IPS DF 19.7 (cell line): ENCODE measurements at regions not wholly inside any gene's neighbourhood (a gene's known extent, or its start where the extent isn't known, plus 50 kb on each side); places are given as distances from the start of the nearest gene placed in this dataset.
"Not testable (repeated sequence)": the region's sequence is repeated elsewhere in the genome, so short reads cannot be mapped to it uniquely, and the experiment has no call there.

ENCODE experiments used
- DNase-seq: peaks from one replicate; pipeline ENCODE4 v3.0.0-alpha.2; 2013; ENCODE audit warnings: low read depth, low spot score

DNA sequence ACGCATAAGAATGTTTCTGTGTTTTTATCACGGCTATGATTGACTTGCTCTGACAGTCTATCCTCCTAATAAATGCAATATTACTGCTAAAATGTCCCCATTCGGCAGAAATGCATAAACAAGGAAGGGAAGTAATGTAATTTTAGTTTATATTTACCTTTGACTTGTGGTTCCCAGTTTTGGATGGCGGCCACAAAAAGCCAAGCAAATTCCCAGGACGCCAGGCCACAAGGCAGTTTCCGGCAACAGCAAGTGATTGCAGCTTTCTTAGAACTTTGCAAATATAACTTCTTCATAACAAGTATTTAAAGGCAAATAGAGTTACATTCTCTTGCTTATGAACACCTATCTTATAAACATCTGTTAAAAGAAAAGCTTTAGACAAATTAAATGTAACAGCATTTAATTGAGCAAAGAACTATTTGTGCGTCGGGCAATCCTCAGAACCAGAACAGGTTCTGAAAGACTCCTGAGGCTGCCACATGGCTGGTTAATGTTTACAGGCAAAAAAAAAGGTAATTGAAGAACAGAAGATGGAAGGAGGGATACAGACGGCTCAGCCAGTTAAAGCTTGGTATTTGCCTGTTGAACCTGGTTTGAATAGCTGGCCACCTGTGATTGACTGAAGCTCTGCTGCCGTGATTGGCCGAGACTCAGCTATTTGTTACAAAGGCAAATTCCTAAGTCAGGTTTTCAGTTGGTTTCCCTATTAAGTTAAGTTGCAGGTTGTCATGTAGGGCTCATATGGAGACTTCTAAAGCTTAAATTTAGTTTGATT, 80.8 kb downstream of the C21orf91 start:
- DNase-seq, result no peak

DNA sequence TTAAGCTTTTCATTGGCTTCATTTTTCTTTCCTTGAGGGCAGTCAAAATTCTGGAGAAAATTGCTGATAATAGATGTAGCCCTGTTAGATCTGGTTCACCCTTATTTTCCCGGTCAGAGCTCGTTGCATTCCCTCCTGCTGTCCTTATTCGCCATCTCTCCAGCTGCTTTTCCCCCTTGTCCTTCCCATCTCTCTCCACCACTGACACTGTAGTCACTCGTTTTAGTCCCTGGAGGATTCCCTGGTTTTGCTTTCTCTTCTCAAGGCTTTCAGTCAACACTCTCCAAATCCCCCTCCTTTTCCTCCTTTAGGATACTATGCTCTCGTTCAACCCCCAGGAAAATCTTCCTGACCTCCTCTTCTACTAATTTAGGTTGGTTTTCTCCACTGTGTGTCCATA, 83.1 kb downstream of the C21orf91 start:
- DNase-seq, result no peak

GRCh38 chr21:17733209-17733608, 85.9 kb downstream of the C21orf91 start:
- no peak for DNase-seq

DNA sequence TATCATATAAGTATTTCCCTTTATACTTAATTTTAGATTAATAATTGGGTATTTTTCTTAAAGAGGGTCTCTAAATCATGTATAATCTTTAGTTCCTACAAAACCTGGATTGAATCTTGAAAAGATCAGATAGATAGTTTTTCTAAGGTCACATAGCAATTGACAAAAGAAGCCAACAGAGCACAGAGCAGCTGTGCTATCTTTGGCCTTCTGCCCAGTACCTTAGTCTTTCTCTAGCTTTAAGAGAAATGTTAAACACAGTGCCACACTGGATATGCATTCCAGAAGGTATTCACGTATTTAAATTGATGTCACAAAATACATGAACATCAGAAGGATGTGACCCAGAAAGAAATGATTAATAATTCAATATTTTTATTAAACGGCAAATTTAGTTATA, 86.8 kb downstream of the C21orf91 start:
- no peak for DNase-seq

GRCh38 chr21:17731554-17731953, 87.6 kb downstream of the C21orf91 start:
- no peak for DNase-seq

- DNase-seq, result no peak
Measured at GRCh38 chr21:17730782-17731181, 88.4 kb downstream of the C21orf91 start.

DNA sequence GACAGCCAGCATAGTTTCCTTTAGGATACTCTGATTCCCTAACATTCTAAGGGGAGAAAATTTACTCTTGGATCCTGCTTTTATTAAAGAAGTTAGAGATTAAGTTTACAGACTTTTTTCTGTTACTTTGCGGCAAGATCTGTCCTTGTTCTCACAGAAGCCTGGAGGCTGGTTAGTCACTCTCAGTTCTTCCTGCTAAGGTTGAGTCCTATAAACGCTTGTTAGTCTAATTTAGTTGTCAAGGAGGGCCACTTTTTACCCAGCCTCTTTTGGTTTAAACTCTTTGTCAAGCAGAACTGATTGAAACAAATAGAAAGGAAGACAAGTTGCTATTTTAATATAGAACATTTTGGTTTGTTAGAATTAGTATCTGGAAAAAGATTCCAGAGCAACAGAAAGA, 89.7 kb downstream of the C21orf91 start:
- DNase-seq, result no peak

DNA sequence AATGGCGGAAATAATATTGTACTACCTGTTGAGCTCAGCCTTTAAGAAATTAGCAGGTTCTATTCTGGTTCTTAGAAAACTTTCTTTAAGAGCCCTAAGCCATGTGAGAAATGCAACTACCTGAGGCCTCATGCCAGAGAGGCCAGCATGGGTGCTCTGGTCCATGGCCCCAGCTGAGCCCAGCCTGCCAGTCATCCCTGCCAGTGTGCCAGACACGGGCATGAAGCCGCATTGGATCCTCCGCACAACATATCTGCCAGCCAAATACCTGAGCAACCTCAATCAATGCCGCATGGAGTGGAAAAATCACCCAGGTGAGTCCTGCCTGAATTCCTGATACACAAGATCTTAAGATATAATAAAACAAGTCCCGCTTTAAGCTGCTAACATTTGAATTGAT, 91.8 kb downstream of the C21orf91 start:
- DNase-seq, result no peak

- no peak for DNase-seq
Measured at GRCh38 chr21:17726047-17726829, 92.9 kb downstream of the C21orf91 start.

DNA sequence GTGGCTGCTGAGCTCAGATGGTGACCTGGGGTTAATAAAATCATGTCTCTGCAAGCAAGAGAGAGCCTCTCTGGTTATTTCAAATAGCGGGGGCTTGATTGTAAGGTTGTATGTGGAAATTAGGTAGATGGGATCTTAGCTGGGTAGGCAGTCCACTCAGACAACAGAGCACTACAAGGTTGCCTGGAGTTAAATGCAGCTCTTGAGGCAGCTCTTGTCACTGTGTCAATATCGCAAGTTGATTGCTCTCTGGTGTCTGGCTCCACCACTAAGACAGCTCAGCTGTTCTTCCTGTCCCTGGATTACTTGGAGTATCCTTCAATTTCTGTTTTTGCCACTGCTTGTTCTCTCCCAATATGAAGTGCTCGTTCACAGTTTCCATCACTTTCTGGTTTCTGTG, 93.8 kb downstream of the C21orf91 start:
- DNase-seq, result no peak

GRCh38 chr21:17712887-17713286, 100.2 kb upstream of the BTG3 start:
- DNase-seq, result no peak

DNA sequence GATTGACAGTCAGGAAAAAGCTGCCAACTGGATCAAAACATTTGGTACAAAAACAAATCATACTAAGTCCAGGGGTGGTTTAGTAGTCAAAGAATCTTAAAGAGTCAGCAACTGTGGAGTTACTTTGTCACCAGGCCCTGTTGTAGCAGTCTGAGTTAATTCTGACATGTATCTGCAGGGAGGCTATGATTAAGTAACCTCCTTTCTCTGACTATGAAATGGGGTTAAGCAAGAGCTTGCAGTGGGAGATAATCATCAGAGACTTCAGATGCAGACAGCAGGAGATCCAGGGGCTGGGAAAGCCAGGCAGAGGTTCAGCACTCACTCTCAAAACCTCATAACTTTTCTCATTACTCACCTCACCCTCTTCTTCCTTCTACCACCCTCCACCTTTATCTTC, 99.2 kb upstream of the BTG3 start:
- DNase-seq, result no peak

DNA sequence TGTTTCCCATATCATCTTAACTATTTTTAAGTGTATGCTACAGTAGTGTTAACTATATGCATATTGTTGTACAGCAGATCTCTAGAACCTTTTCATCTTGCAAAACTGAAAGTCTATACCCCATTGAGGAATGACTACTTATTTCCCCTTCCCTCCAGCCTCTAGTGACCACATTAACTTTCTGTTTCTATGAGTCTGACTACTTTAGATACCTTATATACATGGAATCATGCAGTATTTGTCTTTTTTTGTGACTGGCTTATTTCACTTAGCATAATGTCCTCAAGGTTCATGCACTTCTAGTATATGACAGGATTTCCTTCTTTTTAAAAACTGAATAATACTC, 96.5 kb upstream of the BTG3 start:
- no peak for DNase-seq

DNA sequence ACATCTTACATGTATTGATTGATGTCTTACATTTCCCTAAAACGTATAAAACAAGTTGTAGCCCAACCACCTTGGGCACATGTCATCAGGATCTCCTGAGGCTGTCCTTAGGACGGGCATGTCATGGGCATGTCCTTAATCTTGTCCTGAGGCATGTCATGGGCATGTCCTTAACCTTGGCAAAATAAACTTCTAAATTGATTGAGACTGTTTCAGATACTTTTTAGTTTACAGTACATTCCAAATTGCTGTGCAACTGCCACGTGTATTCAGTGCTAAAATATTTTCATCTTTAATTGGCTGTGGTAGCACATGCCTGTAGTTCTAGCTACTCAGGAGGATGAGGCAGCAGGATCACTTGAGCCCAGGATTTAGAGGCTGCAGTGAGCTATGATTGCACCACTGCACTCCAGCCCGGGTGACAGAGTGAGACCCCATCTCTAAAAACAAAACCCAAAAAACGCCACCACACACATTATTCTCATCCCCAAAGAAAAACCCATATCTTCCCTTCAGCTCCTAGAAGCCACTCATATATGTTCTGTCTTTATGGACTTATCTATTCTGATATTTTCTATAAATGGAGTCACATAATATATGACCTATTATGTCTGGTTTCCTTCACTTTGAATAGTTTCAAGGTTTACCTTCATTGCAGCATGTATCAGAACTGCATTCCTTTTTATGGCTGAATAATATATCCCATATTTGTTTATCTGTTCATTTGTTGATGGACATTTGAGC, 96.0 kb upstream of the BTG3 start:
- no peak for DNase-seq

DNA sequence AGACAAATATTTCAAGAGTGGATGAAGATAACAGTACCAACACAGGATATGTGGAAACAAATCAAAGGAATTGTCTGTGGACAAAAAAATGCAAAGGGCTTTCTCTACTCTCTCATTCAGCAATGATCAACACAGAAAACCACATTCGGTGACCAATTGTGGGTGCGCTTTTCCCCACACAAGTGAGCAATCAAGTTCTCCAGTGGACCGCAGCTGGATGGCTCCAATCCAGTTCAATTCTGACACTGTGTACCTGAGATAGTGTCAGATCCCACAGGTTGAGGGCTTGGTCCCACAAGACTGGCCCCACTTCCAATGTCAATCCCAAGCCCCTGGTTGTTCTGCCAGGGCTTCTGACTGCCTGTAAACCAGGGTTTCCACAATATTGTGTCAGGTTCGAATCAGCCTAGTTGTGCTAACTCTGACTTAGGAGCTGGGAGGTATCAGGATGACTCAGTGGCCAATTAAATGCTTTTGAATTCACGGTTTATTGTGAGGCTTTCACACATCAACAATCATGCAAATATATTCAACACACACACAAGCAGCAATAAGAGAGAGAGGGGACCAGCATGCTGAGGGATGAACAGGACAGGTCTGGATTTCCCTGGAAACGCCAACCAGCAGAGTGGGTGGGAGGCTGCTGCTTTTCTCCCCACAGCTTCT, 87.0 kb upstream of the BTG3 start:
- DNase-seq, result no peak

GRCh38 chr21:17697473-17697872, 84.8 kb upstream of the BTG3 start:
- DNase-seq, result no peak

DNA sequence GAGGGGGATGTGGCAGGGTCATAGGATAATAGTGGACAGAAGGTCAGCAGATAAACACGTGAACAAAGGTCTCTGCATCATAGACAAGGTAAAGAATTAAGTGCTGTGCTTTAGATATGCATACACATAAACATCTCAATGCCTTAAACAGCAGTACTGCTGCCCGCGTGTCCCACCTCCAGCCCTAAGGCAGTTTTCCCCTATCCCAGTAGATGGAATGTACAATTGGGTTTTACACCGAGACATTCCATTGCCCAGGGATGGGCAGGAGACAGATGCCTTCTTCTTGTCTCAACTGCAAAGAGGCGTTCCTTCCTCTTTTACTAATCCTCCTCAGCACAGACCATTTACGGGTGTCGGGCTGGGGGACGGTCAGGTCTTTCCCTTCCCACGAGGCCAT, 81.7 kb upstream of the BTG3 start:
- not testable (repeated sequence) for DNase-seq

GRCh38 chr21:17693801-17694200, 81.1 kb upstream of the BTG3 start:
- no peak for DNase-seq

DNA sequence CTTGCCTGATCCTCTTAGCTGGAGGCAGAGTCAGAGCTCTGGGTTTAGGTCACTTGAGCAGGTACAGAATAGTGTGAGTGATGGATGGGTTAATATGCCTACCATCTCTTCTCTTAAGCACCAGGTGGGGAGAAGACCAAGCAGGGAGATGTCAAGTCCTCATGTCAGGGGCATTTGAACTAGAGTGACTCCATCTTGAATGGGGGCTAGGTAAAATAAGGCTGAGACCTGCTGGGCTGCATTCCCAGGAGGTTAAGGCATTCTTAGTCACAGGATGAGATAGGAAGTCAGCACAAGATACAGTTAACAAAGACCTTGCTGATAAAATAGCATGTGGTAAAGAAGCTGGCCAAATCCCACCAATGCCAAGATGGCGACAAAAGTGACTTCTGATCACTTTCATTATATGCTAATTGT, 77.4 kb upstream of the BTG3 start:
- no peak for DNase-seq

- DNase-seq, result no peak
Measured at GRCh38 chr21:17688912-17689874, 76.5 kb upstream of the BTG3 start.

DNA sequence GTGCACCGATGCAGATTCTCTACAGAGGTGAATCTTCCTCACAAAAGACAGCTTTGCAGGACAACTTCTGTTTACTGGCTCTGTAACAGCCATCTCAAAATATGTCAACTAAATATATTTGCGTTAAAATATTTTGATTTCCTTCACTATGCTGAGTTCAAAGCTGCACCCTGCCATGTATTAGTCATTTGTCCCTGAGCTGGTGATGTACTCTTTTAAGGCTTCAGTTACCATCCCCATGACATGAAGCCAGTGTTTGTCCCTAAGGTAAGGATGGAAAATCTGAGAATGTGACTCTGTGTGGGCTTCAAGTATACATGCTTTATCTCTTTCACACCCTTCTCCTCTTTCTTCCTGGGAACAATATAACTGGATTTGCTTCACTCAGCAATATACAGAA, 70.2 kb upstream of the BTG3 start:
- DNase-seq, result no peak
